Stimulated activated CD4-positive, alpha-beta T cell treated with anti-CD3 and anti-CD28 coated beads, Interleukin-1b, Interleukin-23, amount 100 ng/mL, for 24 hours (primary cell): ENCODE measurements at regions not wholly inside any gene's neighbourhood (a gene's known extent, or its start where the extent isn't known, plus 50 kb on each side); places are given as distances from the start of the nearest gene placed in this dataset.
"Not testable (repeated sequence)": the region's sequence is repeated elsewhere in the genome, so short reads cannot be mapped to it uniquely, and the experiment has no call there.

Source experiments
- DNase-seq, 4 experiments: peaks; one replicate each; pipeline ENCODE4 v3.0.0-alpha.2; 2020; ENCODE audit warnings: low read depth in 4 of 4, low spot score in 1 of 4

GRCh38 chr6:68071740-68072139 is 563.3 kb upstream of the ADGRB3 start:
- DNase-seq = no peak

GRCh38 chr6:68069921-68070710 is 565.0 kb upstream of the ADGRB3 start:
- no peak for DNase-seq

GRCh38 chr6:68059899-68060298 is 575.2 kb upstream of the ADGRB3 start:
- no peak for DNase-seq

- no peak for DNase-seq
These were observed 575.8 kb upstream of the ADGRB3 start for GRCh38 chr6:68059261-68059660.

- not testable (repeated sequence) for DNase-seq
These were observed 578.5 kb upstream of the ADGRB3 start for GRCh38 chr6:68056596-68056995.

GRCh38 chr6:68054756-68055155 is 580.3 kb upstream of the ADGRB3 start:
- DNase-seq = no peak

- no peak for DNase-seq
These were observed 581.2 kb upstream of the ADGRB3 start for GRCh38 chr6:68053805-68054373.

GRCh38 chr6:68052234-68052633 is 582.8 kb upstream of the ADGRB3 start:
- DNase-seq = no peak

GRCh38 chr6:68049562-68049961 is 585.5 kb upstream of the ADGRB3 start:
- DNase-seq = no peak

GRCh38 chr6:68046756-68047155 is 588.3 kb upstream of the ADGRB3 start:
- no peak for DNase-seq

- DNase-seq = no peak
These were observed 588.8 kb upstream of the ADGRB3 start for GRCh38 chr6:68046302-68046701.

- DNase-seq = no peak
These were observed 589.9 kb upstream of the ADGRB3 start for GRCh38 chr6:68045193-68045592.

- DNase-seq = no peak
These were observed 590.8 kb upstream of the ADGRB3 start for GRCh38 chr6:68044264-68044663.

GRCh38 chr6:68043122-68043398 is 592.0 kb upstream of the ADGRB3 start:
- no peak for DNase-seq

GRCh38 chr6:68042339-68043121 is 592.6 kb upstream of the ADGRB3 start:
- no peak for DNase-seq

GRCh38 chr6:68040780-68041179 is 594.3 kb upstream of the ADGRB3 start:
- DNase-seq = no peak

- DNase-seq = no peak
These were observed 594.7 kb upstream of the ADGRB3 start for GRCh38 chr6:68040312-68040778.

GRCh38 chr6:68039641-68040311 is 595.3 kb upstream of the ADGRB3 start:
- DNase-seq = no peak

GRCh38 chr6:68038815-68039408 is 596.2 kb upstream of the ADGRB3 start:
- no peak for DNase-seq

GRCh38 chr6:68032217-68032616 is 602.9 kb upstream of the ADGRB3 start:
- no peak for DNase-seq

GRCh38 chr6:68031054-68031453 is 604.0 kb upstream of the ADGRB3 start:
- no peak for DNase-seq
